WTC11 (cell line): ENCODE measurements at regions not wholly inside any gene's neighbourhood (a gene's known extent, or its start where the extent isn't known, plus 50 kb on each side); places are given as distances from the start of the nearest gene placed in this dataset.
A peak's percentile ranks its signal among the peaks of the same experiment; 100 is the strongest.

Source experiments
- ATAC-seq: fragments of 200-7000 bp; cut with Tn5 transposase; 2 replicates; pipeline ENCODE4 v1.10.0; 2021; ENCODE audit warnings: mild to moderate bottlenecking, moderate library complexity
- CTCF ChIA-PET: fragments of 300-600 bp; sonication (Branson Sonifier 250); formaldehyde crosslinking; loops from one replicate; lab custom pipeline; 2021; ENCODE audit warnings: antibody characterized with exemption; lab: Charles Lee
- POLR2A ChIA-PET: fragments of 350-600 bp; sonication (Branson Sonifier 250); formaldehyde crosslinking; loops from one replicate; lab custom pipeline; 2021; ENCODE audit warnings: antibody characterized with exemption; lab: Charles Lee
- DNase-seq: peaks from one replicate; pipeline ENCODE4 v3.0.0; 2021; ENCODE audit warnings: low spot score
- H3K27ac Mint-ChIP-seq: 2 replicates; pipeline ENCODE4 v1.8.0; 2021; ENCODE audit warnings: mixed read lengths
- H3K27me3 Mint-ChIP-seq: 2 replicates; pipeline ENCODE4 v1.8.0; 2021; ENCODE audit warnings: low read depth, mild to moderate bottlenecking, moderate library complexity, mixed read lengths
- H3K36me3 Mint-ChIP-seq: 2 replicates; pipeline ENCODE4 v1.8.0; 2021; ENCODE audit warnings: mixed read lengths
- H3K4me1 Mint-ChIP-seq: 2 replicates; pipeline ENCODE4 v1.8.0; 2022; ENCODE audit warnings: mixed read lengths
- H3K4me3 Mint-ChIP-seq: 2 replicates; pipeline ENCODE4 v1.8.0; 2021; ENCODE audit warnings: mild to moderate bottlenecking, moderate library complexity, mixed read lengths
- H3K9me3 Mint-ChIP-seq: 2 replicates; pipeline ENCODE4 v1.8.0; 2021; ENCODE audit warnings: mixed read lengths
- ATF1 ChIP-seq: sonication (generic); formaldehyde crosslinking; IDR thresholded peaks from 2 replicates; pipeline ENCODE4 v1.8.1; 2023; ENCODE audit warnings: mild to moderate bottlenecking, moderate library complexity, missing genetic modification reagents
- ATF2 ChIP-seq: sonication (generic); formaldehyde crosslinking; IDR thresholded peaks from 2 replicates; pipeline ENCODE4 v1.8.1; 2022; ENCODE audit warnings: low read depth, missing genetic modification reagents, borderline replicate concordance
- CREM ChIP-seq: sonication (generic); formaldehyde crosslinking; IDR thresholded peaks from 2 replicates; pipeline ENCODE4 v1.8.1; 2022; ENCODE audit warnings: mild to moderate bottlenecking, missing genetic modification reagents, moderate library complexity
- GTF2I ChIP-seq: fragments of 250-450 bp; sonication (Bioruptor Pico); conservative IDR thresholded peaks from 2 replicates; pipeline ENCODE4 v1.4.0; 2021; ENCODE audit warnings: mild to moderate bottlenecking
- HMGA2 ChIP-seq: fragments of 250-450 bp; sonication (Bioruptor Pico); IDR thresholded peaks from 2 replicates; pipeline ENCODE4 v1.4.0; 2021; ENCODE audit warnings: mild to moderate bottlenecking, moderate library complexity
- JAZF1 ChIP-seq: fragments of 250-450 bp; sonication (Bioruptor Pico); IDR thresholded peaks from 2 replicates; pipeline ENCODE4 v1.9.0; 2021; ENCODE audit warnings: moderate library complexity, mild to moderate bottlenecking, inconsistent platforms
- JUN ChIP-seq: sonication (generic); formaldehyde crosslinking; IDR thresholded peaks from 2 replicates; pipeline ENCODE4 v1.8.0; 2023; ENCODE audit warnings: mild to moderate bottlenecking, missing genetic modification reagents
- MYBL2 ChIP-seq: sonication (generic); formaldehyde crosslinking; IDR thresholded peaks from 2 replicates; pipeline ENCODE4 v1.8.1; 2023; ENCODE audit warnings: mild to moderate bottlenecking, moderate library complexity, missing genetic modification reagents
- NR3C1 ChIP-seq: sonication (generic); formaldehyde crosslinking; conservative IDR thresholded peaks from 2 replicates; pipeline ENCODE4 v1.8.1; 2023; ENCODE audit warnings: low read depth, mild to moderate bottlenecking, missing genetic modification reagents
- OVOL2 ChIP-seq: fragments of 250-450 bp; sonication (Bioruptor Pico); IDR thresholded peaks from 2 replicates; pipeline ENCODE4 v1.9.0; 2021; ENCODE audit warnings: mild to moderate bottlenecking, borderline replicate concordance
- SP1 ChIP-seq: sonication (generic); formaldehyde crosslinking; conservative IDR thresholded peaks from 2 replicates; pipeline ENCODE4 v1.8.1; 2022; ENCODE audit warnings: missing genetic modification reagents
- TP53 ChIP-seq: sonication (generic); formaldehyde crosslinking; IDR thresholded peaks from 2 replicates; pipeline ENCODE4 v1.8.1; 2023; ENCODE audit warnings: mild to moderate bottlenecking, missing genetic modification reagents
- ZBTB21 ChIP-seq: sonication (generic); formaldehyde crosslinking; IDR thresholded peaks from 2 replicates; pipeline ENCODE4 v1.8.1; 2023; ENCODE audit warnings: mild to moderate bottlenecking, missing genetic modification reagents, borderline replicate concordance
- ZNF121 ChIP-seq: sonication (generic); formaldehyde crosslinking; IDR thresholded peaks from 2 replicates; pipeline ENCODE4 v1.8.0; 2023; ENCODE audit warnings: missing genetic modification reagents
- ZNF219 ChIP-seq: sonication (generic); formaldehyde crosslinking; IDR thresholded peaks from 2 replicates; pipeline ENCODE4 v1.8.0; 2023; ENCODE audit warnings: missing genetic modification reagents, mild to moderate bottlenecking, borderline replicate concordance
- ZNF423 ChIP-seq: fragments of 250-450 bp; sonication (Bioruptor Pico); IDR thresholded peaks from 2 replicates; pipeline ENCODE4 v2.1.2; 2022; ENCODE audit warnings: mild to moderate bottlenecking, moderate library complexity
- TF ChIP-seq, protein P1 (sequence below): sonication (generic); formaldehyde crosslinking; IDR thresholded peaks from 2 replicates; pipeline ENCODE4 v1.8.1; 2023; ENCODE audit warnings: mild to moderate bottlenecking, moderate library complexity, missing genetic modification reagents
- TF ChIP-seq, protein P2 (sequence below): sonication (generic); formaldehyde crosslinking; IDR thresholded peaks from 2 replicates; pipeline ENCODE4 v1.8.0; 2022; ENCODE audit warnings: missing genetic modification reagents
- TF ChIP-seq, protein P3 (sequence below): fragments of 250-450 bp; sonication (Bioruptor Pico); IDR thresholded peaks from 2 replicates; pipeline ENCODE4 v1.9.0; 2021; ENCODE audit warnings: mild to moderate bottlenecking, borderline replicate concordance
- TF ChIP-seq, protein P4 (sequence below): sonication (generic); formaldehyde crosslinking; IDR thresholded peaks from 2 replicates; pipeline ENCODE4 v1.8.1; 2023; ENCODE audit warnings: mild to moderate bottlenecking, missing genetic modification reagents
- TF ChIP-seq, protein P5 (sequence below): sonication (generic); formaldehyde crosslinking; IDR thresholded peaks from 2 replicates; pipeline ENCODE4 v1.8.1; 2023; ENCODE audit warnings: mild to moderate bottlenecking, missing genetic modification reagents, borderline replicate concordance

DNA sequence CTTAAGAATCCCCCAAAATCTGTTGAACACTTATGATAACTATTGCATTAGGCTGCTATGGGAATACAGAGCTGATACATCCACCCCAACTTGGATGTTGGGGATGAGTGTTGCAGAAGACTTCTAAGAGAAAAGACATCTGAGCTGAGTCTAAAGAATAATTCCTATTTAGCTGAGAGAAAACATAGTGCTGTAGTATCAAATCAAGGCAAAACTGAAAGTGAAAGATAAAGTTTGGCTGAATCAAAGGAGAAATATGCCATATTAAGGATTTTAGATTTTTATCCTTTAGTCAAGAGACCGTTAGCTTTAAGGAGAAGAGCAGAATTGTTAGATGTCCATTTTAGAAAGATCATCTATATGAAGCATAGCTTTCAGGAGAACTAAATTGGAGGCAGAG, 726.9 kb upstream of the PTBP2 start:
- H3K9me3 Mint-ChIP-seq, result peaks cover 28% of the 10 kb centered on the region
- ATAC-seq, result no peak
- DNase-seq, result no peak
- H3K4me3 Mint-ChIP-seq, result no peak overlapping the region
- H3K27ac Mint-ChIP-seq, result no peak overlapping the region
- ChIA-PET POLR2A (no interaction called here), CTCF (interaction anchor here (1.0 kb wide), 2 partner anchors 9 to 241 kb away, joined by 3 to 4 read pairs; no protein-coding TSS in a partner anchor)
- H3K36me3 Mint-ChIP-seq, result peaks cover 14% of the 10 kb centered on the region
- TF ChIP-seq NR3C1 (no peak), ZBTB21 (no peak), CREM (CRISPR knock-in tag) (no peak), TP53 (no peak), SP1 (CRISPR knock-in tag) (no peak), ATF2 (CRISPR knock-in tag) (no peak), GTF2I (CRISPR knock-in tag) (no peak), MYBL2 (CRISPR knock-in tag) (no peak), JAZF1 (CRISPR knock-in tag) (no peak), ZNF423 (CRISPR knock-in tag) (no peak), ZNF121 (CRISPR knock-in tag) (no peak), JUN (CRISPR knock-in tag) (no peak)
- TF ChIP-seq, protein P1, sequence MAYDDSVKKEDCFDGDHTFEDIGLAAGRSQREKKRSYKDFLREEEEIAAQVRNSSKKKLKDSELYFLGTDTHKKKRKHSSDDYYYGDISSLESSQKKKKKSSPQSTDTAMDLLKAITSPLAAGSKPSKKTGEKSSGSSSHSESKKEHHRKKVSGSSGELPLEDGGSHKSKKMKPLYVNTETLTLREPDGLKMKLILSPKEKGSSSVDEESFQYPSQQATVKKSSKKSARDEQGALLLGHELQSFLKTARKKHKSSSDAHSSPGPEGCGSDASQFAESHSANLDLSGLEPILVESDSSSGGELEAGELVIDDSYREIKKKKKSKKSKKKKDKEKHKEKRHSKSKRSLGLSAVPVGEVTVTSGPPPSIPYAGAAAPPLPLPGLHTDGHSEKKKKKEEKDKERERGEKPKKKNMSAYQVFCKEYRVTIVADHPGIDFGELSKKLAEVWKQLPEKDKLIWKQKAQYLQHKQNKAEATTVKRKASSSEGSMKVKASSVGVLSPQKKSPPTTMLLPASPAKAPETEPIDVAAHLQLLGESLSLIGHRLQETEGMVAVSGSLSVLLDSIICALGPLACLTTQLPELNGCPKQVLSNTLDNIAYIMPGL (CRISPR knock-in tag), result no peak
- TF ChIP-seq, protein P2, sequence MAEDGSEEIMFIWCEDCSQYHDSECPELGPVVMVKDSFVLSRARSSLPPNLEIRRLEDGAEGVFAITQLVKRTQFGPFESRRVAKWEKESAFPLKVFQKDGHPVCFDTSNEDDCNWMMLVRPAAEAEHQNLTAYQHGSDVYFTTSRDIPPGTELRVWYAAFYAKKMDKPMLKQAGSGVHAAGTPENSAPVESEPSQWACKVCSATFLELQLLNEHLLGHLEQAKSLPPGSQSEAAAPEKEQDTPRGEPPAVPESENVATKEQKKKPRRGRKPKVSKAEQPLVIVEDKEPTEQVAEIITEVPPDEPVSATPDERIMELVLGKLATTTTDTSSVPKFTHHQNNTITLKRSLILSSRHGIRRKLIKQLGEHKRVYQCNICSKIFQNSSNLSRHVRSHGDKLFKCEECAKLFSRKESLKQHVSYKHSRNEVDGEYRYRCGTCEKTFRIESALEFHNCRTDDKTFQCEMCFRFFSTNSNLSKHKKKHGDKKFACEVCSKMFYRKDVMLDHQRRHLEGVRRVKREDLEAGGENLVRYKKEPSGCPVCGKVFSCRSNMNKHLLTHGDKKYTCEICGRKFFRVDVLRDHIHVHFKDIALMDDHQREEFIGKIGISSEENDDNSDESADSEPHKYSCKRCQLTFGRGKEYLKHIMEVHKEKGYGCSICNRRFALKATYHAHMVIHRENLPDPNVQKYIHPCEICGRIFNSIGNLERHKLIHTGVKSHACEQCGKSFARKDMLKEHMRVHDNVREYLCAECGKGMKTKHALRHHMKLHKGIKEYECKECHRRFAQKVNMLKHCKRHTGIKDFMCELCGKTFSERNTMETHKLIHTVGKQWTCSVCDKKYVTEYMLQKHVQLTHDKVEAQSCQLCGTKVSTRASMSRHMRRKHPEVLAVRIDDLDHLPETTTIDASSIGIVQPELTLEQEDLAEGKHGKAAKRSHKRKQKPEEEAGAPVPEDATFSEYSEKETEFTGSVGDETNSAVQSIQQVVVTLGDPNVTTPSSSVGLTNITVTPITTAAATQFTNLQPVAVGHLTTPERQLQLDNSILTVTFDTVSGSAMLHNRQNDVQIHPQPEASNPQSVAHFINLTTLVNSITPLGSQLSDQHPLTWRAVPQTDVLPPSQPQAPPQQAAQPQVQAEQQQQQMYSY (CRISPR knock-in tag), result no peak
- peaks cover 19% of the 10 kb centered on the region for H3K4me1 Mint-ChIP-seq
- H3K27me3 Mint-ChIP-seq, result no peaks in the 10 kb centered on the region

DNA sequence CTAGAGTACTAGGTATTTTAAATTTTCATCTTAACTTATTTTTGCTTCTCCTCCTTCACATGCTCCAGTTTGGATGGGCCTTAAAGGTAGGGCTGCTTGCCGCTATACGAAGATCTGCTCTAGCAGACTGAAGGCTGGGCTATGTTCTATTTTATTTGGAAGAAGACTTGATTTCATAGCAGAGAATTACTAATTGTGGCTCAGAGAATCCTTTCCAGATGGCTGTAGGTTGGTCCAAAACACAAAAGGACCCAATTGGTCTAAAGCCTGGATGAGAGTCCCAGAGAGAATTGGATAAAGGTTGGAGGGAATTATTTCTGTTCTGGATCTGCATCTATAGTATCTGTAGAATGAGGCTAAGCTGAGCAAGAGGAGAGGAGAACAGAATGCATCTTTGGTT, 719.4 kb upstream of the PTBP2 start:
- peaks cover 36% of the 10 kb centered on the region for H3K36me3 Mint-ChIP-seq
- H3K27me3 Mint-ChIP-seq, result no peaks in the 10 kb centered on the region; the same call in 1 of the 2 replicates
- ATAC-seq (no peak), DNase-seq (no peak)
- peak overlapping the region; percentile 89 for H3K27ac Mint-ChIP-seq
- H3K4me3 Mint-ChIP-seq, result no peak overlapping the region
- H3K9me3 Mint-ChIP-seq, result peaks cover 48% of the 10 kb centered on the region
- peaks cover 36% of the 10 kb centered on the region for H3K4me1 Mint-ChIP-seq
- CTCF ChIA-PET, result no interaction called here
- POLR2A ChIA-PET, result no interaction called here
- TF ChIP-seq ATF1 (CRISPR knock-in tag) (no peak), HMGA2 (CRISPR knock-in tag) (no peak), ZNF219 (no peak), OVOL2 (no peak)
- TF ChIP-seq, protein P3, sequence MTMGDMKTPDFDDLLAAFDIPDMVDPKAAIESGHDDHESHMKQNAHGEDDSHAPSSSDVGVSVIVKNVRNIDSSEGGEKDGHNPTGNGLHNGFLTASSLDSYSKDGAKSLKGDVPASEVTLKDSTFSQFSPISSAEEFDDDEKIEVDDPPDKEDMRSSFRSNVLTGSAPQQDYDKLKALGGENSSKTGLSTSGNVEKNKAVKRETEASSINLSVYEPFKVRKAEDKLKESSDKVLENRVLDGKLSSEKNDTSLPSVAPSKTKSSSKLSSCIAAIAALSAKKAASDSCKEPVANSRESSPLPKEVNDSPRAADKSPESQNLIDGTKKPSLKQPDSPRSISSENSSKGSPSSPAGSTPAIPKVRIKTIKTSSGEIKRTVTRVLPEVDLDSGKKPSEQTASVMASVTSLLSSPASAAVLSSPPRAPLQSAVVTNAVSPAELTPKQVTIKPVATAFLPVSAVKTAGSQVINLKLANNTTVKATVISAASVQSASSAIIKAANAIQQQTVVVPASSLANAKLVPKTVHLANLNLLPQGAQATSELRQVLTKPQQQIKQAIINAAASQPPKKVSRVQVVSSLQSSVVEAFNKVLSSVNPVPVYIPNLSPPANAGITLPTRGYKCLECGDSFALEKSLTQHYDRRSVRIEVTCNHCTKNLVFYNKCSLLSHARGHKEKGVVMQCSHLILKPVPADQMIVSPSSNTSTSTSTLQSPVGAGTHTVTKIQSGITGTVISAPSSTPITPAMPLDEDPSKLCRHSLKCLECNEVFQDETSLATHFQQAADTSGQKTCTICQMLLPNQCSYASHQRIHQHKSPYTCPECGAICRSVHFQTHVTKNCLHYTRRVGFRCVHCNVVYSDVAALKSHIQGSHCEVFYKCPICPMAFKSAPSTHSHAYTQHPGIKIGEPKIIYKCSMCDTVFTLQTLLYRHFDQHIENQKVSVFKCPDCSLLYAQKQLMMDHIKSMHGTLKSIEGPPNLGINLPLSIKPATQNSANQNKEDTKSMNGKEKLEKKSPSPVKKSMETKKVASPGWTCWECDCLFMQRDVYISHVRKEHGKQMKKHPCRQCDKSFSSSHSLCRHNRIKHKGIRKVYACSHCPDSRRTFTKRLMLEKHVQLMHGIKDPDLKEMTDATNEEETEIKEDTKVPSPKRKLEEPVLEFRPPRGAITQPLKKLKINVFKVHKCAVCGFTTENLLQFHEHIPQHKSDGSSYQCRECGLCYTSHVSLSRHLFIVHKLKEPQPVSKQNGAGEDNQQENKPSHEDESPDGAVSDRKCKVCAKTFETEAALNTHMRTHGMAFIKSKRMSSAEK, result no peak
- TF ChIP-seq, protein P4, sequence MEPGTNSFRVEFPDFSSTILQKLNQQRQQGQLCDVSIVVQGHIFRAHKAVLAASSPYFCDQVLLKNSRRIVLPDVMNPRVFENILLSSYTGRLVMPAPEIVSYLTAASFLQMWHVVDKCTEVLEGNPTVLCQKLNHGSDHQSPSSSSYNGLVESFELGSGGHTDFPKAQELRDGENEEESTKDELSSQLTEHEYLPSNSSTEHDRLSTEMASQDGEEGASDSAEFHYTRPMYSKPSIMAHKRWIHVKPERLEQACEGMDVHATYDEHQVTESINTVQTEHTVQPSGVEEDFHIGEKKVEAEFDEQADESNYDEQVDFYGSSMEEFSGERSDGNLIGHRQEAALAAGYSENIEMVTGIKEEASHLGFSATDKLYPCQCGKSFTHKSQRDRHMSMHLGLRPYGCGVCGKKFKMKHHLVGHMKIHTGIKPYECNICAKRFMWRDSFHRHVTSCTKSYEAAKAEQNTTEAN (CRISPR knock-in tag), result no peak
- TF ChIP-seq, protein P5, sequence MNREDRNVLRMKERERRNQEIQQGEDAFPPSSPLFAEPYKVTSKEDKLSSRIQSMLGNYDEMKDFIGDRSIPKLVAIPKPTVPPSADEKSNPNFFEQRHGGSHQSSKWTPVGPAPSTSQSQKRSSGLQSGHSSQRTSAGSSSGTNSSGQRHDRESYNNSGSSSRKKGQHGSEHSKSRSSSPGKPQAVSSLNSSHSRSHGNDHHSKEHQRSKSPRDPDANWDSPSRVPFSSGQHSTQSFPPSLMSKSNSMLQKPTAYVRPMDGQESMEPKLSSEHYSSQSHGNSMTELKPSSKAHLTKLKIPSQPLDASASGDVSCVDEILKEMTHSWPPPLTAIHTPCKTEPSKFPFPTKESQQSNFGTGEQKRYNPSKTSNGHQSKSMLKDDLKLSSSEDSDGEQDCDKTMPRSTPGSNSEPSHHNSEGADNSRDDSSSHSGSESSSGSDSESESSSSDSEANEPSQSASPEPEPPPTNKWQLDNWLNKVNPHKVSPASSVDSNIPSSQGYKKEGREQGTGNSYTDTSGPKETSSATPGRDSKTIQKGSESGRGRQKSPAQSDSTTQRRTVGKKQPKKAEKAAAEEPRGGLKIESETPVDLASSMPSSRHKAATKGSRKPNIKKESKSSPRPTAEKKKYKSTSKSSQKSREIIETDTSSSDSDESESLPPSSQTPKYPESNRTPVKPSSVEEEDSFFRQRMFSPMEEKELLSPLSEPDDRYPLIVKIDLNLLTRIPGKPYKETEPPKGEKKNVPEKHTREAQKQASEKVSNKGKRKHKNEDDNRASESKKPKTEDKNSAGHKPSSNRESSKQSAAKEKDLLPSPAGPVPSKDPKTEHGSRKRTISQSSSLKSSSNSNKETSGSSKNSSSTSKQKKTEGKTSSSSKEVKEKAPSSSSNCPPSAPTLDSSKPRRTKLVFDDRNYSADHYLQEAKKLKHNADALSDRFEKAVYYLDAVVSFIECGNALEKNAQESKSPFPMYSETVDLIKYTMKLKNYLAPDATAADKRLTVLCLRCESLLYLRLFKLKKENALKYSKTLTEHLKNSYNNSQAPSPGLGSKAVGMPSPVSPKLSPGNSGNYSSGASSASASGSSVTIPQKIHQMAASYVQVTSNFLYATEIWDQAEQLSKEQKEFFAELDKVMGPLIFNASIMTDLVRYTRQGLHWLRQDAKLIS (CRISPR knock-in tag), result no peak
